SK-N-SH (cell line): ENCODE measurements at regions not wholly inside any gene's neighbourhood (a gene's known extent, or its start where the extent isn't known, plus 50 kb on each side); places are given as distances from the start of the nearest gene placed in this dataset.

Experiments used
- CTCF ChIA-PET: fragments of 300-600, 350-600 bp; formaldehyde crosslinking; extraction: SDS; loops from one replicate; lab custom pipeline; 2021; lab: Yijun Ruan, JAX
- POLR2A ChIA-PET: fragments of 350-600 bp; sonication (Branson Sonifier 250); formaldehyde crosslinking; extraction: SDS; loops from one replicate; lab custom pipeline; 2020; ENCODE audit warnings: antibody characterized with exemption, inconsistent platforms; lab: Yijun Ruan, JAX
- DNase-seq: peaks from one replicate; pipeline ENCODE4 v3.0.0; 2012
- H2AFZ ChIP-seq: fragments of 200-600 bp; sonication (generic); 2 replicates; pipeline ENCODE4 v1.8.1; 2016; ENCODE audit warnings: antibody characterized with exemption, mild to moderate bottlenecking, low read depth
- H3F3A ChIP-seq: fragments of 200-600 bp; sonication (generic); replicated peaks from 2 replicates; pipeline ENCODE3; 2016; ENCODE audit warnings: antibody characterized with exemption, mild to moderate bottlenecking; ENCODE audit not compliant: insufficient read depth
- H3K27ac ChIP-seq, 2 experiments: fragments of 200-500 bp in 1 of 2; fragments of 200-600 bp in 1 of 2; sonication (Bioruptor generic) in 1 of 2; sonication (generic), shearing (Covaris generic) in 1 of 2; 2 replicates each; pipeline versions ENCODE4 v1.5.1 to v1.6.1; 2014 to 2016; ENCODE audit warnings: low read depth in 2 of 2, inconsistent platforms in 1 of 2, low read length in 1 of 2, mild to moderate bottlenecking in 1 of 2, mixed read lengths in 1 of 2
- H3K27me3 ChIP-seq: fragments of 200-600 bp; sonication (generic), shearing (Covaris generic); 2 replicates; pipeline ENCODE4 v1.6.1; 2016; ENCODE audit warnings: mixed run types; ENCODE audit not compliant: insufficient read depth
- H3K36me3 ChIP-seq, 2 experiments: fragments of 200-500 bp in 1 of 2; fragments of 200-600 bp in 1 of 2; sonication (Bioruptor generic) in 1 of 2; sonication (generic) in 1 of 2; replicated peaks in 1 of 2; 2 replicates each; pipeline versions ENCODE3 to v1.5.1; 2014 to 2016; ENCODE audit warnings: low read length in 1 of 2, mild to moderate bottlenecking in 1 of 2; ENCODE audit not compliant: insufficient read depth in 2 of 2, control insufficient read depth in 1 of 2
- H3K4me1 ChIP-seq, 2 experiments: fragments of 200-500 bp in 1 of 2; fragments of 200-600 bp in 1 of 2; sonication (Bioruptor generic) in 1 of 2; sonication (generic), shearing (Covaris generic) in 1 of 2; 2 replicates each; pipeline versions ENCODE4 v1.5.1 to v1.6.1; 2014 to 2016; ENCODE audit warnings: low read depth in 1 of 2, low read length in 1 of 2, mixed run types in 1 of 2; ENCODE audit not compliant: insufficient read depth in 2 of 2, control insufficient read depth in 1 of 2
- H3K4me2 ChIP-seq: fragments of 200-600 bp; sonication (generic), shearing (Covaris generic); 2 replicates; pipeline ENCODE4 v1.6.1; 2017; ENCODE audit warnings: mixed run types
- H3K4me3 ChIP-seq, 2 experiments: fragments of 200-500 bp in 1 of 2; fragments of 200-600 bp in 1 of 2; sonication (Bioruptor generic) in 1 of 2; sonication (generic), shearing (Covaris generic) in 1 of 2; 2 replicates each; pipeline versions ENCODE4 v1.5.1 to v1.8.1; 2014 to 2016; ENCODE audit warnings: low read depth in 2 of 2, inconsistent platforms in 1 of 2, low read length in 1 of 2, mild to moderate bottlenecking in 1 of 2, mixed read lengths in 1 of 2, moderate library complexity in 1 of 2
- H3K79me2 ChIP-seq: fragments of 200-600 bp; sonication (generic); 2 replicates; pipeline ENCODE4 v1.8.1; 2017; ENCODE audit warnings: mild to moderate bottlenecking; ENCODE audit not compliant: insufficient read depth
- H3K9ac ChIP-seq: fragments of 200-600 bp; sonication (generic); 2 replicates; pipeline ENCODE4 v1.6.1; 2017; ENCODE audit warnings: mixed run types
- H3K9me2 ChIP-seq: fragments of 200-600 bp; sonication (generic); 2 replicates; pipeline ENCODE4 v1.6.1; 2017; ENCODE audit warnings: mixed run types
- H3K9me3 ChIP-seq: fragments of 200-600 bp; sonication (generic); 2 replicates; pipeline ENCODE4 v1.6.1; 2017; ENCODE audit warnings: mixed run types, mild to moderate bottlenecking, moderate library complexity
- H4K20me1 ChIP-seq: fragments of 200-600 bp; sonication (generic); 2 replicates; pipeline ENCODE4 v1.6.1; 2017; ENCODE audit warnings: mild to moderate bottlenecking, mixed run types; ENCODE audit not compliant: insufficient read depth
- CHD2 ChIP-seq: fragments of 150-350 bp; IDR thresholded peaks from 2 replicates; pipeline ENCODE4 v1.6.1; 2018; ENCODE audit warnings: low read length; ENCODE audit not compliant: partially characterized antibody
- EP300 ChIP-seq, 2 experiments: IDR thresholded peaks; 2 replicates each; pipeline versions ENCODE4 v1.4.0 to v1.6.1; 2012; ENCODE audit warnings: borderline replicate concordance in 1 of 2, low read depth in 1 of 2, low read length in 1 of 2
- EZH2phosphoT487 ChIP-seq: fragments of 200-600 bp; sonication (generic); IDR thresholded peaks from 2 replicates; pipeline ENCODE4 v1.6.1; 2017; ENCODE audit warnings: low read depth, mixed run types, mild to moderate bottlenecking, antibody characterized with exemption, moderate library complexity, borderline replicate concordance
- FOSL2 ChIP-seq: IDR thresholded peaks from 2 replicates; pipeline ENCODE4 v1.4.0; 2012; ENCODE audit warnings: low read depth, mild to moderate bottlenecking, moderate library complexity, borderline replicate concordance
- JUND ChIP-seq: IDR thresholded peaks from 2 replicates; pipeline ENCODE4 v1.4.0; 2012
- NFIC ChIP-seq: IDR thresholded peaks from 2 replicates; pipeline ENCODE4 v1.4.0; 2012; ENCODE audit warnings: borderline replicate concordance
- RAD21 ChIP-seq: IDR thresholded peaks from 2 replicates; pipeline ENCODE4 v1.6.1; 2012; ENCODE audit warnings: mild to moderate bottlenecking, low read length
- SMC3 ChIP-seq: IDR thresholded peaks from 2 replicates; pipeline ENCODE4 v1.6.1; 2012; ENCODE audit warnings: low read depth, low read length, improper control_type of control experiment
- YY1 ChIP-seq: IDR thresholded peaks from 2 replicates; pipeline ENCODE4 v1.4.0; 2012; ENCODE audit warnings: low read depth, mild to moderate bottlenecking
- WGBS: methylation state at CpG from one replicate; pipeline ENCODE4 v1.1.6; 2017; ENCODE audit warnings: low lambda C conversion rate; 5-methylcytosine and 5-hydroxymethylcytosine counted together
- TF ChIP-seq, protein P1 (sequence below): IDR thresholded peaks from 2 replicates; pipeline ENCODE4 v1.4.0; 2012; ENCODE audit warnings: low read depth, borderline replicate concordance
- TF ChIP-seq, protein P2 (sequence below): fragments of 200-600 bp; sonication (generic); IDR thresholded peaks from 2 replicates; pipeline ENCODE4 v1.6.1; 2017; ENCODE audit warnings: antibody characterized with exemption, mild to moderate bottlenecking, moderate library complexity
- TF ChIP-seq, protein P3 (sequence below): IDR thresholded peaks from 2 replicates; pipeline ENCODE4 v1.4.0; 2012; ENCODE audit warnings: low read depth
- TF ChIP-seq, protein P4 (sequence below): fragments of 150-350 bp; IDR thresholded peaks from 2 replicates; pipeline ENCODE4 v1.6.1; 2017; ENCODE audit warnings: antibody characterized with exemption, low read length, low read depth, borderline replicate concordance
- TF ChIP-seq, protein P5 (sequence below): fragments of 150-350 bp; IDR thresholded peaks from 2 replicates; pipeline ENCODE4 v1.6.1; 2016; ENCODE audit warnings: mild to moderate bottlenecking, low read depth, low read length

- Histone ChIP-seq H3K27ac (no peak overlapping the region), H3K9me3 (no peaks in the 10 kb centered on the region), H2AFZ (no peak overlapping the region), H3K79me2 (no peaks in the 10 kb centered on the region), H3F3A (no peaks in the 10 kb centered on the region), H3K4me2 (no peak overlapping the region), H3K9ac (no peak overlapping the region), H3K36me3 (no peaks in the 10 kb centered on the region), H3K9me2 (no peaks in the 10 kb centered on the region), H3K4me1 (no peaks in the 10 kb centered on the region), H3K4me3 (no peak overlapping the region), H4K20me1 (no peaks in the 10 kb centered on the region), H3K27me3 (no peaks in the 10 kb centered on the region)
- ChIA-PET CTCF (interaction anchor here (1.4 kb wide), 1 partner anchor 10 kb away, joined by 4 read pairs; no protein-coding TSS in a partner anchor), POLR2A (no interaction called here)
- TF ChIP-seq, protein P1, sequence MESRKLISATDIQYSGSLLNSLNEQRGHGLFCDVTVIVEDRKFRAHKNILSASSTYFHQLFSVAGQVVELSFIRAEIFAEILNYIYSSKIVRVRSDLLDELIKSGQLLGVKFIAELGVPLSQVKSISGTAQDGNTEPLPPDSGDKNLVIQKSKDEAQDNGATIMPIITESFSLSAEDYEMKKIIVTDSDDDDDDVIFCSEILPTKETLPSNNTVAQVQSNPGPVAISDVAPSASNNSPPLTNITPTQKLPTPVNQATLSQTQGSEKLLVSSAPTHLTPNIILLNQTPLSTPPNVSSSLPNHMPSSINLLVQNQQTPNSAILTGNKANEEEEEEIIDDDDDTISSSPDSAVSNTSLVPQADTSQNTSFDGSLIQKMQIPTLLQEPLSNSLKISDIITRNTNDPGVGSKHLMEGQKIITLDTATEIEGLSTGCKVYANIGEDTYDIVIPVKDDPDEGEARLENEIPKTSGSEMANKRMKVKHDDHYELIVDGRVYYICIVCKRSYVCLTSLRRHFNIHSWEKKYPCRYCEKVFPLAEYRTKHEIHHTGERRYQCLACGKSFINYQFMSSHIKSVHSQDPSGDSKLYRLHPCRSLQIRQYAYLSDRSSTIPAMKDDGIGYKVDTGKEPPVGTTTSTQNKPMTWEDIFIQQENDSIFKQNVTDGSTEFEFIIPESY: no peak
- TF ChIP-seq, protein P2, sequence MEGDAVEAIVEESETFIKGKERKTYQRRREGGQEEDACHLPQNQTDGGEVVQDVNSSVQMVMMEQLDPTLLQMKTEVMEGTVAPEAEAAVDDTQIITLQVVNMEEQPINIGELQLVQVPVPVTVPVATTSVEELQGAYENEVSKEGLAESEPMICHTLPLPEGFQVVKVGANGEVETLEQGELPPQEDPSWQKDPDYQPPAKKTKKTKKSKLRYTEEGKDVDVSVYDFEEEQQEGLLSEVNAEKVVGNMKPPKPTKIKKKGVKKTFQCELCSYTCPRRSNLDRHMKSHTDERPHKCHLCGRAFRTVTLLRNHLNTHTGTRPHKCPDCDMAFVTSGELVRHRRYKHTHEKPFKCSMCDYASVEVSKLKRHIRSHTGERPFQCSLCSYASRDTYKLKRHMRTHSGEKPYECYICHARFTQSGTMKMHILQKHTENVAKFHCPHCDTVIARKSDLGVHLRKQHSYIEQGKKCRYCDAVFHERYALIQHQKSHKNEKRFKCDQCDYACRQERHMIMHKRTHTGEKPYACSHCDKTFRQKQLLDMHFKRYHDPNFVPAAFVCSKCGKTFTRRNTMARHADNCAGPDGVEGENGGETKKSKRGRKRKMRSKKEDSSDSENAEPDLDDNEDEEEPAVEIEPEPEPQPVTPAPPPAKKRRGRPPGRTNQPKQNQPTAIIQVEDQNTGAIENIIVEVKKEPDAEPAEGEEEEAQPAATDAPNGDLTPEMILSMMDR: no peak
- no peak for TF ChIP-seq JUND
- TF ChIP-seq, protein P3, sequence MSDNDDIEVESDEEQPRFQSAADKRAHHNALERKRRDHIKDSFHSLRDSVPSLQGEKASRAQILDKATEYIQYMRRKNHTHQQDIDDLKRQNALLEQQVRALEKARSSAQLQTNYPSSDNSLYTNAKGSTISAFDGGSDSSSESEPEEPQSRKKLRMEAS: no peak
- TF ChIP-seq, protein P4, sequence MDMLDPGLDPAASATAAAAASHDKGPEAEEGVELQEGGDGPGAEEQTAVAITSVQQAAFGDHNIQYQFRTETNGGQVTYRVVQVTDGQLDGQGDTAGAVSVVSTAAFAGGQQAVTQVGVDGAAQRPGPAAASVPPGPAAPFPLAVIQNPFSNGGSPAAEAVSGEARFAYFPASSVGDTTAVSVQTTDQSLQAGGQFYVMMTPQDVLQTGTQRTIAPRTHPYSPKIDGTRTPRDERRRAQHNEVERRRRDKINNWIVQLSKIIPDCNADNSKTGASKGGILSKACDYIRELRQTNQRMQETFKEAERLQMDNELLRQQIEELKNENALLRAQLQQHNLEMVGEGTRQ: no peak
- TF ChIP-seq SMC3: no peak
- no peak for TF ChIP-seq RAD21
- TF ChIP-seq, protein P5, sequence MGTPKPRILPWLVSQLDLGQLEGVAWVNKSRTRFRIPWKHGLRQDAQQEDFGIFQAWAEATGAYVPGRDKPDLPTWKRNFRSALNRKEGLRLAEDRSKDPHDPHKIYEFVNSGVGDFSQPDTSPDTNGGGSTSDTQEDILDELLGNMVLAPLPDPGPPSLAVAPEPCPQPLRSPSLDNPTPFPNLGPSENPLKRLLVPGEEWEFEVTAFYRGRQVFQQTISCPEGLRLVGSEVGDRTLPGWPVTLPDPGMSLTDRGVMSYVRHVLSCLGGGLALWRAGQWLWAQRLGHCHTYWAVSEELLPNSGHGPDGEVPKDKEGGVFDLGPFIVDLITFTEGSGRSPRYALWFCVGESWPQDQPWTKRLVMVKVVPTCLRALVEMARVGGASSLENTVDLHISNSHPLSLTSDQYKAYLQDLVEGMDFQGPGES: no peak
- no peak for TF ChIP-seq CHD2
- TF ChIP-seq FOSL2: no peak
- TF ChIP-seq NFIC: no peak
- TF ChIP-seq EP300 (IDR thresholded peaks at IDR 0.05; ENCODE audit: borderline replicate concordance in 1 of 2, low read depth in 1 of 2, low read length in 1 of 2): no peak
- TF ChIP-seq EZH2phosphoT487: no peak
- TF ChIP-seq YY1: no peak
- DNase-seq: no peak
- WGBS: 94% methylated on average over 5 of the region's 5 CpGs
Measured at GRCh38 chr6:147015674-147016073, 188.5 kb upstream of the STXBP5 start.
